GM21825 (cell line): ENCODE measurements at regions not wholly inside any gene's neighbourhood (a gene's known extent, or its start where the extent isn't known, plus 50 kb on each side); places are given as distances from the start of the nearest gene placed in this dataset.

Experiments used
- ATAC-seq: cut with Tn5 transposase; IDR thresholded peaks from one replicate; pipeline ENCODE4 v1.9.1; 2021; ENCODE audit warnings: mild to moderate bottlenecking, moderate library complexity; ENCODE audit not compliant: unreplicated experiment

GRCh38 chr20:6501061-6501460 is 266.4 kb upstream of the BMP2 start:
- ATAC-seq = no peak

DNA sequence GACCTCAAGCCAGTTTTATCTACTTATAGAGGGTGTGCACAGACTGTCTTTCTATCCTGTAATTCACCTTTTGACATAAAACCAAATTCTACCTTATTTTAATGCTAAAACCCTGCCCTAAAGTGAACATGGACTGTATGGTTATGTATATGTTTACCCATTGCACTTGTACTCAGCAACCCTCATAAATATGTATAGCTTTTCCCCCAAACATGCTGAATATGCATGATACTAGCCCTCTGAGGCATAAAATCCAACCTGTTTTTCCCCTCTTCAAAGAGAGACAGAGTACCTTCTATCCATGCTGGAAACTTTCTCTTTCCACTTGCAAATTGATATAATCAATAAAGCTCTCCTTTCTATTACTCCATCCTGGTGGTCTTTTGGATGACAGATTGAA is 267.9 kb upstream of the BMP2 start:
- ATAC-seq = no peak

- no peak for ATAC-seq
These were observed 270.6 kb upstream of the BMP2 start for GRCh38 chr20:6496874-6497273.

DNA sequence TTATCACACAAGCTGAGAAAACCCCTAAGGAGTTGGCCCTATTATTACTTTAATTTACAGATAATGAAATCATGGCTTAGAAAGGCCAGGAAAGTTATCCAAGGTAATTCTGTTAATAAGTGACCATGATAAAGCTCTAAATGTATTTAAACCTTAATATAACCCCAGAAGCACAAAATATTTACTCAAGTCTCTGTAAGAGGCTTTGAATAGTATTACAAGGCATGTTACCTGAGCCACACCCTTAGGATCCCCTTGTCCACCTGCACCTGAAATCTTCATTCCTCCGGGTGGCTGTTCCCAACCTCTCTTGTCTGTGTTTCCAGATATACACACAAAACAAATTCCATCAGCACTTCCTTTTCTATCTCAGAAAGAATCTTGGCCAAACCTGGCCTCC is 271.6 kb upstream of the BMP2 start:
- ATAC-seq = no peak

GRCh38 chr20:6492271-6493055 is 275.0 kb upstream of the BMP2 start:
- ATAC-seq = no peak

DNA sequence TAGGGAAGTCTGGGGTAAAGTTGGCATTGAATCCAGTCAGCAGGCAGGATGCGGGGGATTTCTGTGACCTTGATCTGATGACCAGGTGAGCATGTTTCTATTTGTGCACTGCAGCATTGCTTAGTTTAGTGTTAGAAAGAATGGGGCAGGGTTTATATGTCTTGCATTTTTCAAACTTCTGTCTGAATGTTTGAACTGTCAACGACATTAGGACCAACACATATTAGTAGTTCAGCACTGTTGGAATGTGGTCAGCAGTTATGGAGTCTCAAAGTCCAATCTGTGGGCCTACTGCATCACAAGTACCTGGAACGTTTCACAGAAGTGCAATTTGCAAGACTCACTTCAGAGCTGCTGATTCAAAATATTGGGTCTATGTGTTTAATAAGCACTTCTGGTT is 276.6 kb upstream of the BMP2 start:
- ATAC-seq = no peak

- ATAC-seq = no peak
These were observed 277.9 kb upstream of the BMP2 start for GRCh38 chr20:6489361-6490171.

- no peak for ATAC-seq
These were observed 282.1 kb upstream of the BMP2 start for GRCh38 chr20:6485351-6485750.

DNA sequence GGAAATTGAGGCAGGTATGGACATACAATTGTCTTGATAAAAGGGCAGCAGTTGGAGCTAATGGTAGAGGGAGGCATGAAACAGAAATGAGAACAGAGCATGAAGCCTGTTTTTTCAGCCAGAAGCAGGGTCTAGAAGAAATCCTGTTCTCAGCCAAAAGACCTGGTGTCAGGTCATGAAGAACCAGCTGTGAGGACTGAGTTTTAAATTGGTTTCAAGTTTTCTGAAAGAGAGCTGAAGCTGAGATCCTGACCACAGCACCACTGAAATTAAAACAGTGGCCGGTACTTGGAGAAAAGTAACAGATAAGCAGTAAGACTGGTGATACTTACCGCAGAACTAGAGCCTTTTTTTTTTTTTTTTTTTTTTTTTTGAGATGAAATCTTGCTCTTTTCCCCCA is 283.8 kb upstream of the BMP2 start:
- ATAC-seq = no peak

DNA sequence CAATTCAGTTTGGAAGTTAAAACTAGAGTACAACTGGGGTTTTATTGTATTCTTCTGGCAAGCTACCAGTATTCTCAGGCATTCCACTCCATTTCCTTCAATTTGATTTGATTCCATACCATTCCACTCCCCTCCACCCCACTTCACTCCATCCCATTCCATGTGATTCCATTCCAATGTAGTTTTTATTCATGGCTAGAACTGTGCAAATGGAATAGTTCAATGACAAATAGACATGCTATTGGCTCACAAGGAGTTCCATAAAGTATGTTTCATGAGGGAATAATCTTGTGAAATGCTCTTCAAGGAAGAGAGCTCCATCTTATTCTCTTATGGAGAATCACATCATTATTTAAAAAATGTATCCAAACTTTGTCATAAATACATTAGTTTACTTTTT is 285.0 kb upstream of the BMP2 start:
- no peak for ATAC-seq

DNA sequence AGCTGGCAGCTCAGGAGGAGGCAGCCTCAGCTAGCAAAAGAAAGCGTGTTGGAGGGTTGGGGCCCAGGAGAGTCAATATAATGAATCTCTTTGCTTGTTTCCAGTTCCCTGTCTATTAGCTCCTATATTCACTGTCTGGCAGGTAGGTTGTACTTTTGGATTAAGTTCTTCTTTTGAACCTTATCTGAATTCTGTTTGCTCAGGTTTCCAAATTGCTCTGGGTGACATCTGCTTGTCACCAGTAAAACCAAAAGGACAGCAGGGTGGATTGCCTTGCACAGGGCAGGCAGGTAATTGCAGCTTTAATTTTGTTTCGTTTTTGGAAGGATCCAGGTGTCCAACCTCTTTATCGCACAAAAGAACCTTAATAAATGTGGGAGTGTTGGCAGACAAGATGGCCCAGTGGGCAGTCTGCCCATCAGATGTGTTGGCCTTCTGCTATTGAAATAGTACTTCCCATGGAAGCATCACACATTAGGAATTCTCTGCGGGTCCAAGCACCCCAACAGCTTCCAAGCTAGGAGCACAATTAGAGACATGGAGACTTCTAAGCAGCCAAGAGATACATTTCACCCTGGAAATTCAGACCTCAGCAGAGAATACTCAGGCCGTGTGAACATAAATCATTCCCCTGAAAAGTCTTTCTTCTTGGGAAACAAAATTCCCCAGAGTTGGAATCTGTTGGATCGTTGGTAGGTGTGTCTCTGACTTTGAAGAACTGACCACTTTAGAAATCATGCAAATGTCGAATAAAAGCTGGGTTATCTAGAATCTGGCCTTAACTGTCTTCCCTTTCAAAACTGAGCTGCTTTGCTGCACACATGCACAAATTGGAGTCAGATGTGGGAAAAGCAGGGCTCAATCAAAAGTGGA is 286.9 kb upstream of the BMP2 start:
- ATAC-seq = no peak

- ATAC-seq = no peak
These were observed 294.3 kb upstream of the BMP2 start for GRCh38 chr20:6473197-6473596.

- ATAC-seq = no peak
These were observed 295.6 kb upstream of the BMP2 start for GRCh38 chr20:6471871-6472270.

GRCh38 chr20:6471110-6471647 is 296.3 kb upstream of the BMP2 start:
- no peak for ATAC-seq

DNA sequence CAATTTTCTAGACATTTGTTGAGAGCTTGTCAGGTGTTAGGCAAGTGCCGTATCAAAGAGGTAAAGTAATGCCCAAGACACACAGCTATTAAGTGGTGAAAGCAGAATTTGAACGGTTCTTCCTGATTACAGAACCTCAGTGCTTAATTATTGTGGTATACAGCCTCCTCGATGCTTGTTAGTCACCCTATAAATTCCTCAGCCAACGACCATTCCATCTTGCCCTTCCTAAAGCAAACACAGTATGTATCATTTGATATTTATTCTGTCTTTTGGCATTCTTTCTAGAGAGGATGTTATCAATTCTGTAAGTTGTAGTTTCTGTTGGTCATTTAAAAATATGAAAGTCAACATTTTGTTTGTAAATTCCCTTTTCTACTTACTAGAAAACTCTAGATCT is 297.8 kb upstream of the BMP2 start:
- ATAC-seq = no peak

DNA sequence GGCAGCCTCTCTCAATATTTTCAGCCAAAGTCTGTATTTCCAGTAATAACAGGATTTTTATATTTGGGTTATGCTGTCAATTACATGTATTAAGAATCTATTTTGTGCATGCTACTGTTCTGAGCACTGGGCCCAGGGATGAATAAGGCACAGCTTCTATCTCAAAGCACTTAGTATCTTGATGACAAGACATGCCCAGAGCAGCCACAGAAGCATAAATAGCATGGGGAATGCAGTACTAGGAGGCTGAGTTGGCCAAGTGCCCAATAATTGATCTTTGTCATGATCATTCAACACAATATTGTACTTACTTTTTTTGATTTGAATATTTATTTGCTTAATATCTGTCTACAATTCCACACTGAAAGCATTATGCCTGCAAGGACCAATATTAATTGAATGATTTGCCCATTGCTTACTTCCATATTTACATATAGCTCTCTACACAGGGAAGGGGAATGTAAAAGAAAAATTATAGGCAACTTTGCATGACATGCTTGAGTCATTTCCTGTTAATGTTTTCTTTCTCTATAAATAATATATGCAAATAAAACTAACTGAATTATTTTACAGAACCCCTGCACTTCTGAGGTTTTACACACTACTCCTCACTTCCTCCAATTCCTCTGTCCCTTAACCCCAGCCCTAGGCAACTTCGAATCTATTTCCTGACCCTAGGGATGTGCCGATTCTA is 298.9 kb upstream of the BMP2 start:
- ATAC-seq = no peak

DNA sequence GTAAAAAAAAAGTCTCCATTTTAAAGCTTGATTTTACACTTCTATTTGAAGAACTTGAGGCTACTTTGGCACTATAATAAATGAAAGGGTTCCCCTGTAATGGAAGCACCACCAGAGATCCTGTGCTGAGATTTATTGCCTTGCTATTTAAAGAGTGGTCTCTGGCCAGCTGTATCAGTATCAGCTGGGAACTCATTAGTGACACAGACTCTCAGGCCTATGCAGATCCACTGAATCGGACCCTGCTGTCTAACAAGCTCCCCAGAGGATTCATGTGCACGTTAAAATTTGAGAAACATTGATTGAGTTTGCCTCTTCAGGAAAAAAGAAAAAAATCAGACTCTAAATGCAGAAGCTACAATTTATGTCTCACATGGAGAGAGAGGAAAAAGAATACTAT is 299.9 kb upstream of the BMP2 start:
- ATAC-seq = no peak

GRCh38 chr20:6466075-6466810 is 301.2 kb upstream of the BMP2 start:
- ATAC-seq = no peak

DNA sequence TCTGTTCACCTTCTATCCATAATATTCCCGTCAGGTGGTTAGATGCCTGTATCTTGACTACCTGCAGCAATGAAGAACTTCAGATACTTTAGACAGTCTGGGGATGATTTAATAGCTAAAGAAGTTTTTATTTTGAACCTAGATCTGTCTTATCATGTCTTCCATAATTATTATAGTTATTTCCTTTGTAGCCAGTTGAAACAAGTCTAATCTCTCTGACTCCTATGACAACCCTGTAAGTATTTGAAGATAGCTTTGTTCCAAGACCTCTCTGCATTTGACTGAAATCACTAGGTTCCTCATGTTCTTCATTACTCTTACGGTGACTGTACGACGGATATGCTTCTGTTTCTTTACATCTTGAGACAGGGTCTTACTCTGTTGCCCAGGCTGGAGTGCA is 316.6 kb upstream of the BMP2 start:
- ATAC-seq = no peak

DNA sequence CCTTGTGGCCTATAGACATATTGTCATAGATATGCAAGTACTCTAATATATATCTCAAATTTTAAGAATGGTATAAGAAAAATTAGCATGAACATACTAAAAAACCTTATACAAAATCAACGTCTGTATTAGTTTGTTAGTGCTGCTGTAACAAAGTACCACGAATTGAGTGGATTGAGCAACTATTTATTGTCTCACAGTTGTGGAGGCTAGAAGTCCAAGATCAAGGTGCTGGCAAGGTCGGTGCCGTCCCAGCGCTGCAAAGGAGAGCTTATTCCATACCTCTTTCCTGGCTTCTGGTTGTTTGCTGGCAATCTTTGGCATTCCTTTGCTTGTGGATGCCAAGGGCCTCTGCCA is 317.6 kb upstream of the FERMT1 start:
- ATAC-seq = no peak
